ENCODE measurements at regions not wholly inside any gene's neighbourhood (a gene's known extent, or its start where the extent isn't known, plus 50 kb on each side); places are given as distances from the start of the nearest gene placed in this dataset.
"Not testable (repeated sequence)": the region's sequence is repeated elsewhere in the genome, so short reads cannot be mapped to it uniquely, and the experiment has no call there.

GRCh38 chr15:39414201-39414600 is 166.7 kb upstream of the THBS1 start:
- H3K4me1 ChIP-seq (ENCODE audit: control insufficient read depth, insufficient read depth, low read length, unreplicated experiment) = no peaks in the 10 kb centered on the region
- H3K27ac ChIP-seq (ENCODE audit: low read depth, low read length) = no peak overlapping the region
- H3K36me3 ChIP-seq (ENCODE audit: insufficient read depth, low read length) = no peaks in the 10 kb centered on the region
- H2AFZ ChIP-seq (ENCODE audit: low read length, unreplicated experiment) = no peak overlapping the region
- no peaks in the 10 kb centered on the region for H3K79me2 ChIP-seq (ENCODE audit: control insufficient read depth, insufficient read depth, low read length, unreplicated experiment)
- H3K27me3 ChIP-seq (ENCODE audit: insufficient read depth, low read length) = no peaks in the 10 kb centered on the region
- no peak overlapping the region for H3K4me3 ChIP-seq (ENCODE audit: low read depth, low read length)

- Histone ChIP-seq H3K4me1 (ENCODE audit: control insufficient read depth, insufficient read depth, low read length, unreplicated experiment) (no peaks in the 10 kb centered on the region), H3K4me3 (ENCODE audit: low read depth, low read length) (no peak overlapping the region), H3K36me3 (ENCODE audit: insufficient read depth, low read length) (no peaks in the 10 kb centered on the region)
Measured at GRCh38 chr15:39415634-39416033, 165.2 kb upstream of the THBS1 start.

GRCh38 chr15:39416258-39416657 is 164.6 kb upstream of the THBS1 start:
- H3K79me2 ChIP-seq (ENCODE audit: control insufficient read depth, insufficient read depth, low read length, unreplicated experiment) = no peaks in the 10 kb centered on the region
- H3K36me3 ChIP-seq (ENCODE audit: insufficient read depth, low read length) = no peaks in the 10 kb centered on the region
- H3K4me1 ChIP-seq (ENCODE audit: control insufficient read depth, insufficient read depth, low read length, unreplicated experiment) = no peaks in the 10 kb centered on the region
- H3K4me3 ChIP-seq (ENCODE audit: low read depth, low read length) = no peak overlapping the region
- no peak overlapping the region for H2AFZ ChIP-seq (ENCODE audit: low read length, unreplicated experiment)
- no peaks in the 10 kb centered on the region for H3K27me3 ChIP-seq (ENCODE audit: insufficient read depth, low read length)
- no peak overlapping the region for H3K27ac ChIP-seq (ENCODE audit: low read depth, low read length)

More at GRCh38 chr15:39415634-39416033, 165.2 kb upstream of the THBS1 start:
- no peaks in the 10 kb centered on the region for H3K79me2 ChIP-seq (ENCODE audit: control insufficient read depth, insufficient read depth, low read length, unreplicated experiment)
- H2AFZ ChIP-seq (ENCODE audit: low read length, unreplicated experiment) = no peak overlapping the region
- H3K27ac ChIP-seq (ENCODE audit: low read depth, low read length) = no peak overlapping the region
- no peaks in the 10 kb centered on the region for H3K27me3 ChIP-seq (ENCODE audit: insufficient read depth, low read length)

- Histone ChIP-seq H3K4me1 (ENCODE audit: control insufficient read depth, insufficient read depth, low read length, unreplicated experiment) (no peaks in the 10 kb centered on the region), H3K36me3 (ENCODE audit: insufficient read depth, low read length) (no peaks in the 10 kb centered on the region), H3K4me3 (ENCODE audit: low read depth, low read length) (no peak overlapping the region), H3K79me2 (ENCODE audit: control insufficient read depth, insufficient read depth, low read length, unreplicated experiment) (no peaks in the 10 kb centered on the region), H3K27ac (ENCODE audit: low read depth, low read length) (no peak overlapping the region), H2AFZ (ENCODE audit: low read length, unreplicated experiment) (no peak overlapping the region), H3K27me3 (ENCODE audit: insufficient read depth, low read length) (no peaks in the 10 kb centered on the region)
Measured at GRCh38 chr15:39417366-39418134, 163.3 kb upstream of the THBS1 start.

DNA sequence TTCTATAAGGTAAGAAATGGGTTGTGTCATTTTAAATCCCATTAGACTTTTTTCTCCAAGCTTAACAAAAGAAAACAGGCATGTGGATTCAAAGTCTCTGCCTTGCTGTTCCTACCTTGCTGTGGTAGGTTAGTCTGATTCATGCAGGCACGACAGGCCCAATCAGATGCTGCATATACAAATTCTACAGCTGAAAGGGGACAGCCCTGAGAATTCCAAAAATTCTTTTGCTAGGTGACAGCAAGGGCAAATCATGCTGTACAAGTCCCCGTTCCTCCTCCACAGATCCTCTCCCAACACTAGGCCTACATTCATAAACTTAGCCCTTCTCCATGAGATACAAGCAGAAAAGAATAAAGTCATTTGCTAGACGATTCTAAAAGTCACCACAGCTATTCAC is 161.2 kb upstream of the THBS1 start:
- no peak overlapping the region for H3K27ac ChIP-seq (ENCODE audit: low read depth, low read length)
- no peaks in the 10 kb centered on the region for H3K79me2 ChIP-seq (ENCODE audit: control insufficient read depth, insufficient read depth, low read length, unreplicated experiment)
- no peaks in the 10 kb centered on the region for H3K36me3 ChIP-seq (ENCODE audit: insufficient read depth, low read length)
- no peak overlapping the region for H2AFZ ChIP-seq (ENCODE audit: low read length, unreplicated experiment)
- H3K4me3 ChIP-seq (ENCODE audit: low read depth, low read length) = no peak overlapping the region
- no peaks in the 10 kb centered on the region for H3K4me1 ChIP-seq (ENCODE audit: control insufficient read depth, insufficient read depth, low read length, unreplicated experiment)
- no peaks in the 10 kb centered on the region for H3K27me3 ChIP-seq (ENCODE audit: insufficient read depth, low read length)

GRCh38 chr15:39420123-39420852 is 160.6 kb upstream of the THBS1 start:
- H2AFZ ChIP-seq (ENCODE audit: low read length, unreplicated experiment) = not testable (repeated sequence)

GRCh38 chr15:39420853-39421192 is 160.1 kb upstream of the THBS1 start:
- not testable (repeated sequence) for H3K4me1 ChIP-seq (ENCODE audit: control insufficient read depth, insufficient read depth, low read length, unreplicated experiment); H3K4me3 ChIP-seq (ENCODE audit: low read depth, low read length); H3K79me2 ChIP-seq (ENCODE audit: control insufficient read depth, insufficient read depth, low read length, unreplicated experiment); H3K27ac ChIP-seq (ENCODE audit: low read depth, low read length); H3K27me3 ChIP-seq (ENCODE audit: insufficient read depth, low read length); H3K36me3 ChIP-seq (ENCODE audit: insufficient read depth, low read length); H2AFZ ChIP-seq (ENCODE audit: low read length, unreplicated experiment)

More at GRCh38 chr15:39420123-39420852, 160.6 kb upstream of the THBS1 start:
- not testable (repeated sequence) for H3K4me1 ChIP-seq (ENCODE audit: control insufficient read depth, insufficient read depth, low read length, unreplicated experiment); H3K4me3 ChIP-seq (ENCODE audit: low read depth, low read length); H3K27ac ChIP-seq (ENCODE audit: low read depth, low read length); H3K27me3 ChIP-seq (ENCODE audit: insufficient read depth, low read length); H3K79me2 ChIP-seq (ENCODE audit: control insufficient read depth, insufficient read depth, low read length, unreplicated experiment); H3K36me3 ChIP-seq (ENCODE audit: insufficient read depth, low read length)

DNA sequence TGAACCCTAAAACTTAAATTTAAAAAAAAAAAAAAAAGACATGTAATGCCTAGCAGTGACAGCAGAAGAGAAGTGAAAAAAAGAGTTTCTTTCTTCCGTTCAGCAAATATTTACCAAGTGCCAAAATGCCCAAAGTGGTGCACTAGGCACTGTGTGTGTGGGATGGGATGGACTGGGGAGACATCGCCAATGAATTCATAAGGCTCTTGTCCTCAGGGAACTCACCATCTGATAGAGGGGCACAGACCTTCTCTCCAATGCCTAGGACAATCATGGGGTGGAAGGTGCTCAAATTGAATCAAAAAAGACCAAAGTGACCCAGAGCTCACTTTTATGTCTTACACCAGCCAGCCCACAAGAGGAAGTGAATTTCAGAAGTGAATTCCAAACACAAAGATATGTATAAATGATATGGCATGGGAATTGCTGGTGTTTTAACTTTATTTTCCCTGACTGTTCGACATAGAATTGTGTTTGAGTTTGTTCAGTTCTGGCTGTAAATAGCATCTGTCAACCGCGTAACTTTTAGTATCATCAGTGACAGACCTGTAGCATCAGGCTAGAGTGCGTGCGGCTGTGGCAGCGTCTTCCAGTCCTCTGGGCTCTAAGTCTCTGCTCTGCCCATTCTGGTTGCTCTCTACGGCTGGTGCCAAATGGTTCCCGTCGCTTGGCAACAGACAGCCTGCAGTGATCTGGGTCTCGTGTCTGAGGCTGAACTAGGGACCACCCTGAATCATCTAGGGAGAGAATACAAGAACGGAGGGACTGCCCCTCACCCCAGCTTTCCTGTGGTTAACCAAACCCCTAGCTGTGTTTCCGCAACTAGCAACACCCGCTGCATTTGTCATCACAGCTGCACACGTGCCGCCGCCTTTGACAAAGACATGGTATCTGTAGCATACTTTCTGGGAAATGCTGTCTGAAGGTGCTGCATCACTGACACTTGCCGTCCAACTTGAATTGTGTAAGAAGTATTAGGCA is 154.0 kb upstream of the THBS1 start:
- H3K27me3 ChIP-seq (ENCODE audit: insufficient read depth, low read length) = no peaks in the 10 kb centered on the region
- H3K36me3 ChIP-seq (ENCODE audit: insufficient read depth, low read length) = no peaks in the 10 kb centered on the region
- no peaks in the 10 kb centered on the region for H3K79me2 ChIP-seq (ENCODE audit: control insufficient read depth, insufficient read depth, low read length, unreplicated experiment)
- no peak overlapping the region for H2AFZ ChIP-seq (ENCODE audit: low read length, unreplicated experiment)
- H3K4me1 ChIP-seq (ENCODE audit: control insufficient read depth, insufficient read depth, low read length, unreplicated experiment) = peaks cover 11% of the 10 kb centered on the region
- H3K27ac ChIP-seq (ENCODE audit: low read depth, low read length) = no peak overlapping the region
- no peak overlapping the region for H3K4me3 ChIP-seq (ENCODE audit: low read depth, low read length)

DNA sequence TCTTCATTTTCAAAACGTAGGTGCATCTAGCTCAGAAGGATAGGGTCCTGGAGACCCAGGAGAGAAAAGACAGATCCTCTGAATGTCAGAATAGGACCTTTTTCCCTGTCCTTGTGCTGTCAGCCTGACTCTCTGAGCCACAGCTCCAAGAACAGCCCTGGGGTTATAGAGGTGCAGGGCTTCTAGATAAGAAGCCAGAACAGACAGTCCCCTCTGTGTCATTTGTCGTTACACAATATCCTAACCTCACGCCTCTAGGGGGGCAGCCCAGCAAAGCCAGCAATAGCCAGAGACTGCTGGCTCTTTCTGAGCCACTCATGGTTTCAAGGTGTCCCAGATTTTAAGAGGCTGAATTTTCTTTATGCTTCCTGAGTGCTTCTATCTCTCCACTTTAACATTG is 153.2 kb upstream of the THBS1 start:
- Histone ChIP-seq H3K79me2 (ENCODE audit: control insufficient read depth, insufficient read depth, low read length, unreplicated experiment) (no peaks in the 10 kb centered on the region), H3K27me3 (ENCODE audit: insufficient read depth, low read length) (no peaks in the 10 kb centered on the region), H3K36me3 (ENCODE audit: insufficient read depth, low read length) (no peaks in the 10 kb centered on the region), H3K4me3 (ENCODE audit: low read depth, low read length) (no peak overlapping the region), H2AFZ (ENCODE audit: low read length, unreplicated experiment) (no peak overlapping the region), H3K4me1 (ENCODE audit: control insufficient read depth, insufficient read depth, low read length, unreplicated experiment) (peaks cover 11% of the 10 kb centered on the region), H3K27ac (ENCODE audit: low read depth, low read length) (no peak overlapping the region)

DNA sequence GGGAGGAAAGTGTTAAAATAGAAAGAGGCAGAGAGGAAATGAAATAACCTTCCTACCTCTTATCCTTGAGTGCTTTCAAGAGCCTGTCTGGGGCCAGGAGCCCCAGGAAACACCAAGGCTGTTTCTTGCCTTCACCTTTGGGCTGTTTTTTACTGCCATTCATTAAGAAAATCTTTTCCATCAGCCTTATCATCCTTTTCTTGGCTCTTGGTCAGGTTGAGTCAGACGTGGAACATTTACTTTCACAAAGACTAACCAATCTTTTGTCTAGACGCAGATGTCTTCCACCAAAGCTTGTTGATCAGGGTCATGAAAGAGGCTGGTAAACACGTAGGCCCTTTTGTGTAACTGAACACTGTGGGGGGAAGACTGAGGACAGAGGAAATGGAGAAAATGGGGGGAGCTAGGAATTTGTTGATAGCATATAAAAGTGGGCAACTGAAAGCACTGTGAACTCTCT is 151.0 kb upstream of the THBS1 start:
- Histone ChIP-seq H3K4me3 (ENCODE audit: low read depth, low read length) (no peak overlapping the region), H3K27me3 (ENCODE audit: insufficient read depth, low read length) (no peaks in the 10 kb centered on the region), H3K79me2 (ENCODE audit: control insufficient read depth, insufficient read depth, low read length, unreplicated experiment) (no peaks in the 10 kb centered on the region), H2AFZ (ENCODE audit: low read length, unreplicated experiment) (peak overlapping the region; percentile 71), H3K4me1 (ENCODE audit: control insufficient read depth, insufficient read depth, low read length, unreplicated experiment) (peaks cover 11% of the 10 kb centered on the region), H3K27ac (ENCODE audit: low read depth, low read length) (peak overlapping the region; percentile 35), H3K36me3 (ENCODE audit: insufficient read depth, low read length) (no peaks in the 10 kb centered on the region)

Measured in ACC112 (cell line).